ENCODE measurements at regions not wholly inside any gene's neighbourhood (a gene's known extent, or its start where the extent isn't known, plus 50 kb on each side); places are given as distances from the start of the nearest gene placed in this dataset.

DNA sequence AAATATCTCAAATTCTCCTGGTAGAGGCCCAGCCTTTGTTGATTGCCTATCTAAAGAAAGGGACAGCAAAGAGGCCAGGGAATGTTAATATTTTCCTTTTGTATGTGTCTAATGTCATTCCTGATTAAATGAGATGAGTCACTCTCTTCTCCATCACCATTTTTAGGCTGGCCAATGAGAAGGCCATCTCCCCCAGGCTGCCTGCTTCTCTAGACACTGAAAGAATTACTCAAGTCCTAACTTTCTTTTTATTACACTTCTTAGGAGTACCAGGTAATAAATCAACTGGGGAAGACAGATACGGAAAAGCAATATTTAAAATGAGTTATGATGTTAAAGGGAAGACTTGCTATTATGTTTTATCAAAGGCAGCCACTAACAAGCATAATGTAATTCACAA lies 259.2 kb upstream of the SORL1-AS1 start:
- TF ChIP-seq, protein P1, sequence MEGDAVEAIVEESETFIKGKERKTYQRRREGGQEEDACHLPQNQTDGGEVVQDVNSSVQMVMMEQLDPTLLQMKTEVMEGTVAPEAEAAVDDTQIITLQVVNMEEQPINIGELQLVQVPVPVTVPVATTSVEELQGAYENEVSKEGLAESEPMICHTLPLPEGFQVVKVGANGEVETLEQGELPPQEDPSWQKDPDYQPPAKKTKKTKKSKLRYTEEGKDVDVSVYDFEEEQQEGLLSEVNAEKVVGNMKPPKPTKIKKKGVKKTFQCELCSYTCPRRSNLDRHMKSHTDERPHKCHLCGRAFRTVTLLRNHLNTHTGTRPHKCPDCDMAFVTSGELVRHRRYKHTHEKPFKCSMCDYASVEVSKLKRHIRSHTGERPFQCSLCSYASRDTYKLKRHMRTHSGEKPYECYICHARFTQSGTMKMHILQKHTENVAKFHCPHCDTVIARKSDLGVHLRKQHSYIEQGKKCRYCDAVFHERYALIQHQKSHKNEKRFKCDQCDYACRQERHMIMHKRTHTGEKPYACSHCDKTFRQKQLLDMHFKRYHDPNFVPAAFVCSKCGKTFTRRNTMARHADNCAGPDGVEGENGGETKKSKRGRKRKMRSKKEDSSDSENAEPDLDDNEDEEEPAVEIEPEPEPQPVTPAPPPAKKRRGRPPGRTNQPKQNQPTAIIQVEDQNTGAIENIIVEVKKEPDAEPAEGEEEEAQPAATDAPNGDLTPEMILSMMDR (conservative IDR thresholded peaks at IDR 0.05; ENCODE audit: low read depth, low read length), result no peak
- H3K4me3 ChIP-seq (ENCODE audit: low read depth, low read length), result no peak overlapping the region
- no peak for DNase-seq (ENCODE audit: low read depth)

DNA sequence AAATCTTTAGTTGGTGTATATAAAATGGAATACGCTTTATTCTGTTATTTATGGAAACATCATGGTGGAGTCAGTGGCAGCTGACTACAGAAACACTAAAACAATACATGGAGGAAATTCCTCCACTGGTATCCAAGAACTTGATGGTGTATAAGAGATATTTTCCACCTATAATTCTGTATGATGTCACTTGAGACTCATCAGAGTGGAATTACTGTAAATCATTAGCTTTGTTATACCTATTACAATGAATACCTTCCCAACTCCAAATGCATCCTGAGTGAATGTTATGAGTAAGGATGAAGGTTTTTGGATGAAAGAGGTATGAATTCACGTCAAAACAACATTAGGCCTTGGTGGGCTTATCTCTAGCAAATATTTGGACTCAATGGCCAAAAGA lies 258.5 kb upstream of the SORL1-AS1 start:
- TF ChIP-seq, protein P1 (conservative IDR thresholded peaks at IDR 0.05; ENCODE audit: low read depth, low read length), result no peak
- H3K4me3 ChIP-seq (ENCODE audit: low read depth, low read length), result no peak overlapping the region
- DNase-seq (ENCODE audit: low read depth), result peak; percentile 6

DNA sequence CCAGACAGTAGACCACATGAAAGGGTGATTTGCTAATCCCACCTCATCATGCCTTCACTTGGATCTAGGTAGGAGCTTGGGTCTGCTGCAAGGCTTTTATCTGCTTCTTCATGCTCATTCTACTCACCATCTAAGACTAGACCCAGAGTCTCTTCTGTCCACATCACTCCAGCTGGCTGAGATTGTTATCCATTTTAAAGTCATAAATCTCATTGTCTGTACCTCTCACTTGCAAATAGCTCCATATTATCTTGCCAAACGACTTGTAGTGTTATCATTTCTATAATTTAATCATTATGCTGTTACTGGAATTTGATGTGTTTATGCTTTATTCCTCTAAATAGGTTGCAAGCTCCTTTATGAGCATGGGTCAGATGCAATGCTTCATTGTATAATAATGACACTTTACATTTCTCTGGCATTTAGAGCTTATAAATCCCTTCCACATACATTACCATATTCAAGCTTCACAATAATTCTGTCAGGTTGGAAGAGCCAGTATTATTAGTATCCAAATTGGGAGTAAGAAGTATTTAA lies 254.2 kb upstream of the SORL1-AS1 start:
- no peak for DNase-seq (ENCODE audit: low read depth)
- TF ChIP-seq, protein P1 (conservative IDR thresholded peaks at IDR 0.05; ENCODE audit: low read depth, low read length), result no peak
- H3K4me3 ChIP-seq (ENCODE audit: low read depth, low read length), result no peak overlapping the region

DNA sequence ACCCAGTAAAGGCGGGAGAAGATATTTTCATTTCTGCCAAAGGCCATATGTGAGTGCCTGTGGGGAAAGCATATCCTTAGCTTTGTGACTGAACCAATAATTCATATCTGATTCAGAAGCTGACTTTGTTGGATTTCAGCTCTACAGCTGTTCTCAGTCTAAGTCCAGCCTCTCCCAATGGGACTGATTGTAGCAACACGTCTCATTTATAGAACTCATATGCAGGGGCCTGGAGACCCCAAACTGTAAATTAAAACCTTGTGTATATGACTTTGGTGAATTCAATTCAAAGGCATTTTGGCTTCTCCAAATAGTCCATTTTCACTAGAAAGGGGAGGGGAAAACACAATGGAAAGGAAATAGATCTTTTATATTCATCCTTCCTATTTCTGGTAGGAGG lies 250.4 kb upstream of the SORL1-AS1 start:
- H3K4me3 ChIP-seq (ENCODE audit: low read depth, low read length), result no peak overlapping the region
- TF ChIP-seq, protein P1 (conservative IDR thresholded peaks at IDR 0.05; ENCODE audit: low read depth, low read length), result no peak
- DNase-seq (ENCODE audit: low read depth), result no peak

DNA sequence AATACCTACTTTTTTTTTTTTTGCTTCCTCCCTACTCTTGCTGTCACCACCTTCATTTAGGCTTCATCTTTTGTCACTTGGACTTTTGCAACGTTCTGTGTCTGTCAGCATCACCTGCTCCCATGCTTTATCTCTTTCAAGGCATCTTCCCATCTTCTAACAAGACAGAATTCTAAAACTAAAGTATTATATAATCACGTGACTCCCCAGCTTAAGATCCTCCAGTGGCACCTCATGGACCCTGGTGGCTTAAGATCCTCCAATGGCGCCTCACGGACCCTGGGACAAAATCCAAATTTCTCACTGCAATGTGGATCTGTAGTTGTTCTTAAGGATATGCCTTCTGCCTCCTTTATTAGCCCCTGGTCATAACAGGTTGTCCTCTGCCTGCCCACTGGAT lies 248.2 kb upstream of the SORL1-AS1 start:
- no peak overlapping the region for H3K4me3 ChIP-seq (ENCODE audit: low read depth, low read length)
- TF ChIP-seq, protein P1 (conservative IDR thresholded peaks at IDR 0.05; ENCODE audit: low read depth, low read length), result no peak
- DNase-seq (ENCODE audit: low read depth), result no peak

DNA sequence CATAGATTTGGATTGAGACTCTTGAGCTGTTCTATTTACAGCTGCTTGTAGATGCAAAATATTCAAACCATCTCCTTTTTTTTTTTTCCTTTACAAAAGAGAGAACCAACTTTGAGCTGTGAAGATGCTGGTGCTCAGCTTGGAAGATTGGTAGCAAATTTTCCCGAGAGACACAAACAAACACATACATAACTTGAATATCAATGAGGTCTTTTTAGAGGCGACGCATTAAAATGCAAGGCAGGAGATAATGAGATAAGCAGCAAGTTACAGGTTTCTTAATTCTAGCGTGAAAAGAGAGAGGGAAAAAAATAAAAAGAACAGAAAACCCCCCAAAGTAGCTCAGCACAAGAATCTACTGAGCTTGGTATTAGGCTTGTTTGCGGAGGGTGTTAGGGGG lies 247.0 kb upstream of the SORL1-AS1 start:
- TF ChIP-seq, protein P1 (conservative IDR thresholded peaks at IDR 0.05; ENCODE audit: low read depth, low read length), result no peak
- DNase-seq (ENCODE audit: low read depth), result no peak
- H3K4me3 ChIP-seq (ENCODE audit: low read depth, low read length), result no peak overlapping the region

DNA sequence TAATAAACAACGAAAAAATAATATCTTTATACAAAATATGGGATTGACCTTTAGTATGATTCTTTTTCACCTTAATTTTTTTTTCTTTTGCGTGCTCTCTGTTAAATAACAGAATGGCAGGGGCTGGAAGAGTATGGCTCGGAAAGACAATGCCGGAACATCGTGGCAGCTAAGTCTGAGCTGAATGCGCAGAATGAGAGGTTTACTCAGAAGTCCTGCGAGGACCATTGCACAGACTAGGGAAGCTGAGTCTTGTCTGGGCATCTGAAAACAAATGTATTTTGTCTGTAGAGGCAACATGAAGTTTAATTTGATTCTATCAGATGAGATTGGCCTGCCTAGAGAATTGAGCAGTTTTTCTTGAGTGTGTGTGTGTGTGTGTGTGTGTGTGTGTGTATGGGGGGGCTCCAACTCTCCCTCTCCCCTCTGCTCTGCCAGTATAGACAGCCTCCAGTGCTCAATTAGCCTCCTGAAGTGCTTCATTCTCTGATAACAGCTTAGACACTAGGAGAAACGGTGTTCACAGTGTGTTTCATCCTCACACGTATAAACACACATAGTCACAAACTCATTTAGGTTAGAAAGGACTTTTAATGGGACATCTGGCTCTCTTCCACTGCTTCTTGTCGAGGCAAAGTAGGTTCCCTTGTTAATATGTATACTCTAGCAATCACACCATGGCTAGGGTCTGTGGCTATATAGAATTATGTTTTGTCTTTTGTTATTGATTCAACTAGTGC lies 244.3 kb upstream of the SORL1-AS1 start:
- H3K4me3 ChIP-seq (ENCODE audit: low read depth, low read length), result no peak overlapping the region
- TF ChIP-seq, protein P1 (conservative IDR thresholded peaks at IDR 0.05; ENCODE audit: low read depth, low read length), result no peak
- no peak for DNase-seq (ENCODE audit: low read depth)

Data from epithelial cell of proximal tubule (primary cell).